Right lobe of liver (tissue), 6 donors: ENCODE measurements at regions not wholly inside any gene's neighbourhood (a gene's known extent, or its start where the extent isn't known, plus 50 kb on each side); places are given as distances from the start of the nearest gene placed in this dataset.

ENCODE experiments used
- ATAC-seq, 4 donors: fragments of 200-7000 bp; cut with Tn5 transposase; one replicate each; pipeline ENCODE4 v1.9.1; 2020; ENCODE audit warnings: mild to moderate bottlenecking in 4 of 4, moderate library complexity in 4 of 4
- DNase-seq, 3 donors: peaks; one replicate each; pipeline ENCODE4 v3.0.0-alpha.2; 2020
- H3K27ac ChIP-seq, 3 donors: fragments of 200-600 bp; one replicate each; pipeline ENCODE4 v1.8.0; 2022
- H3K27me3 ChIP-seq, 2 donors: fragments of 200-600 bp; one replicate each; pipeline ENCODE4 v1.8.0; 2022
- H3K36me3 ChIP-seq, 4 donors: fragments of 200-600 bp; sonication (generic) in 1 of 4; one replicate each; pipeline versions ENCODE4 v1.5.1 to v1.8.0; 2017 to 2022; ENCODE audit warnings: control low read depth in 1 of 4
- H3K4me1 ChIP-seq, 4 donors: fragments of 200-600 bp; sonication (generic) in 1 of 4; one replicate each; pipeline versions ENCODE4 v1.5.1 to v1.8.0; 2017 to 2022; ENCODE audit warnings: control low read depth in 1 of 4
- H3K4me3 ChIP-seq, 3 donors: fragments of 200-600 bp; one replicate each; pipeline ENCODE4 v1.8.0; 2022
- H3K9me3 ChIP-seq, 4 donors: fragments of 200-600 bp; sonication (generic) in 1 of 4; one replicate each; pipeline versions ENCODE4 v1.5.1 to v1.8.0; 2017 to 2022; ENCODE audit warnings: control low read depth in 1 of 4
- POLR2A ChIP-seq: fragments of 450-650 bp; IDR thresholded peaks from one replicate; pipeline ENCODE4 v1.6.1; 2017; ENCODE audit warnings: antibody characterized with exemption, mild to moderate bottlenecking
- WGBS: methylation state at CpG from one replicate; pipeline ENCODE4 v1.1.6; 2018; ENCODE audit warnings: low coverage, low lambda C conversion rate; ENCODE audit not compliant: insufficient coverage; ENCODE audit errors: missing lambda C conversion rate; 5-methylcytosine and 5-hydroxymethylcytosine counted together
- intact Hi-C, 2 donors: fragments of 100-400 bp; cut with DNase I; formaldehyde crosslinking; loops; one replicate each; pipeline versions ENCODE4 v1.11.2 to v1.14.1; 2022
- TF ChIP-seq, protein P1 (sequence below), 4 donors: fragments of 200-600 bp in 3 of 4; fragments of 450-650 bp in 1 of 4; IDR thresholded peaks; one replicate each; pipeline versions ENCODE4 v1.5.1 to v1.8.0; 2016 to 2022; ENCODE audit warnings: antibody characterized with exemption in 4 of 4, mild to moderate bottlenecking in 2 of 4
- donor health status: DM: no; HTN: yes; CAD: no.
- donor health status: DM: no; HTN: no; CAD: no.
- donor health status: DM: no; HTN: no; CAD: no.
- donor health status: DM: no; HTN: yes; CAD: no.
- donor health status: DM: no; HTN: yes; CAD: no.

DNA sequence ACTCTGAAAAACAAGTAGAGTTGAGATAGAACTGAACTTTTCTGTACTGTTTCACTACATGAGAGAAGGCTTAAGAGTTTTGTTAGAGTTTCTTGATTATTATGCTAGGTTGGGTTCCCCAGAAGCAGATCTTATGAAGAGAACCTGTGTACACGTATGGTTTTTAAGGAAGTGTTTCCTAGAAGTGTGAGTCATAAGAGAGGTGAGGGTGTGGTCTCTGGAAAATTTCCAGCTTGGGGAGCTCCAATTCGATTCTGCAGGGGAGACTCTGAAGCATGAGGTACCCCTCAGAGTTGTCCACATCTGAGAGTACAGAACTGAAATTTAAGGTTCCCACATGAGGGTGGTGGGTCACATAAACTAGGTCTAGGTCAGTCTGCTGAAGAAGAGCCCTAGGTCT, 83.3 kb upstream of the MAP2 start:
- TF ChIP-seq POLR2A = no peak
- TF ChIP-seq, protein P1, sequence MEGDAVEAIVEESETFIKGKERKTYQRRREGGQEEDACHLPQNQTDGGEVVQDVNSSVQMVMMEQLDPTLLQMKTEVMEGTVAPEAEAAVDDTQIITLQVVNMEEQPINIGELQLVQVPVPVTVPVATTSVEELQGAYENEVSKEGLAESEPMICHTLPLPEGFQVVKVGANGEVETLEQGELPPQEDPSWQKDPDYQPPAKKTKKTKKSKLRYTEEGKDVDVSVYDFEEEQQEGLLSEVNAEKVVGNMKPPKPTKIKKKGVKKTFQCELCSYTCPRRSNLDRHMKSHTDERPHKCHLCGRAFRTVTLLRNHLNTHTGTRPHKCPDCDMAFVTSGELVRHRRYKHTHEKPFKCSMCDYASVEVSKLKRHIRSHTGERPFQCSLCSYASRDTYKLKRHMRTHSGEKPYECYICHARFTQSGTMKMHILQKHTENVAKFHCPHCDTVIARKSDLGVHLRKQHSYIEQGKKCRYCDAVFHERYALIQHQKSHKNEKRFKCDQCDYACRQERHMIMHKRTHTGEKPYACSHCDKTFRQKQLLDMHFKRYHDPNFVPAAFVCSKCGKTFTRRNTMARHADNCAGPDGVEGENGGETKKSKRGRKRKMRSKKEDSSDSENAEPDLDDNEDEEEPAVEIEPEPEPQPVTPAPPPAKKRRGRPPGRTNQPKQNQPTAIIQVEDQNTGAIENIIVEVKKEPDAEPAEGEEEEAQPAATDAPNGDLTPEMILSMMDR (IDR thresholded peaks at IDR 0.05) = no peak
- Histone ChIP-seq H3K36me3 (no peaks in the 10 kb centered on the region), H3K27me3 (no peaks in the 10 kb centered on the region), H3K9me3 (no peaks in the 10 kb centered on the region), H3K4me1 (no peaks in the 10 kb centered on the region), H3K4me3 (no peak overlapping the region), H3K27ac (no peak overlapping the region)
- intact Hi-C loops = no loop called here
- DNase-seq = no peak
- ATAC-seq = no peak
- WGBS = 16% methylated on average over 2 of the region's 2 CpGs

DNA sequence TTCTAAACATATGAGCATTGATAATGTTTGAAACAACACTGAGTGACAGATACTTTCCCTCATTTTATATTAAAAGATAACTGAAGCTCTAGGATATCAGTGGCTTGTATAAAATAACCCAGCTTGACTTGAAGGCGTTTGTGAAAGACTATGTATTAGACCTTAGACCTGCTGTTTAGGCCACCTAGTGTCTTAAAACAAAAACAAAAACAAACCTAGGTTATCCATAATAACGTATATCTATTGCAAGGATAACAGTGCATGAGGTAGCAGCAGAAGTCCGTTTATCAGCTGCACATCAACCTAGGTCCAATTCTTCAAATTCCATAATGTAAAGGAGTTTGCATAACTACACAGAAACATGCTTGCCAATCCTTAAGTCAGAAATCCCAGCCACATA, 79.5 kb upstream of the MAP2 start:
- H3K4me3 ChIP-seq = no peak overlapping the region
- ATAC-seq = no peak
- TF ChIP-seq POLR2A = no peak
- TF ChIP-seq, protein P1 (IDR thresholded peaks at IDR 0.05) = no peak
- no peaks in the 10 kb centered on the region for H3K4me1 ChIP-seq
- no peaks in the 10 kb centered on the region for H3K36me3 ChIP-seq
- WGBS = 42% methylated on average over 3 of the region's 3 CpGs
- no peak for DNase-seq
- no peaks in the 10 kb centered on the region for H3K9me3 ChIP-seq
- H3K27me3 ChIP-seq = no peaks in the 10 kb centered on the region
- no peak overlapping the region for H3K27ac ChIP-seq
- intact Hi-C loops = no loop called here

DNA sequence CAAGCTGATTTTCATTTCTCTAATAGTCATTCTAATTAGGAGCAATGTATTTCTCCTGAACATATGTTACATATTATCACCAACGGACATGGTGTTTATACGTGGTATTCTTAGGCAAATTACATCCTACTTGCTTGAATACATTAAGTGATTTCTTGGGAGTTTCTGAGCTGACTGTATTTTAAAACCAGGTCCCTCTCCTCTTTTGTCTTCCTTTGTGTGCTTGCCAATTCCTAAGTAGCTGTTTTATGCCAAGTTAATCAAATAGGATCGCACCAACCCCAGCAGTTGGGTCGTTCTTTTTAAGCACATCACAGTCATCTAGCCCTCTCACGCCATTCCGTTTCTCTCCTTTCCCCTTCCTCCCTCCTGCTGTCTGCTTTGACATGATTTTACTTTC, 75.4 kb upstream of the MAP2 start:
- no peaks in the 10 kb centered on the region for H3K27me3 ChIP-seq
- H3K9me3 ChIP-seq = no peaks in the 10 kb centered on the region
- WGBS = 47% methylated on average over 6 of the region's 6 CpGs
- intact Hi-C loops = no loop called here
- no peak overlapping the region for H3K4me3 ChIP-seq
- TF ChIP-seq, protein P1 (IDR thresholded peaks at IDR 0.05) = no peak
- no peak for TF ChIP-seq POLR2A
- no peak for DNase-seq
- no peak overlapping the region for H3K27ac ChIP-seq
- no peaks in the 10 kb centered on the region for H3K4me1 ChIP-seq
- H3K36me3 ChIP-seq = no peaks in the 10 kb centered on the region
- no peak for ATAC-seq

GRCh38 chr2:209351636-209352035, 72.2 kb upstream of the MAP2 start:
- Histone ChIP-seq H3K27ac (no peak overlapping the region), H3K4me3 (no peak overlapping the region), H3K36me3 (no peaks in the 10 kb centered on the region), H3K4me1 (no peaks in the 10 kb centered on the region), H3K9me3 (no peaks in the 10 kb centered on the region), H3K27me3 (no peaks in the 10 kb centered on the region)
- WGBS = 52% methylated on average over 3 of the region's 3 CpGs
- ATAC-seq = no peak
- intact Hi-C loops = no loop called here
- TF ChIP-seq, protein P1 (IDR thresholded peaks at IDR 0.05) = no peak
- TF ChIP-seq POLR2A = no peak
- DNase-seq = no peak

- H3K4me1 ChIP-seq = no peaks in the 10 kb centered on the region
- no peak overlapping the region for H3K27ac ChIP-seq
- TF ChIP-seq, protein P1 (IDR thresholded peaks at IDR 0.05) = no peak
- TF ChIP-seq POLR2A = no peak
- intact Hi-C loops = no loop called here
- H3K36me3 ChIP-seq = no peaks in the 10 kb centered on the region
- no peak overlapping the region for H3K4me3 ChIP-seq
- ATAC-seq = no peak
- no peaks in the 10 kb centered on the region for H3K9me3 ChIP-seq
- H3K27me3 ChIP-seq = no peaks in the 10 kb centered on the region
- DNase-seq = no peak
- 58% methylated on average over 2 of the region's 2 CpGs for WGBS
Observed at GRCh38 chr2:209358992-209359391, 64.9 kb upstream of the MAP2 start.
